ENCODE measurements at regions not wholly inside any gene's neighbourhood (a gene's known extent, or its start where the extent isn't known, plus 50 kb on each side); places are given as distances from the start of the nearest gene placed in this dataset.

GRCh38 chr2:172288603-172289002 lies 138.8 kb upstream of the ITGA6 start:
- no peak for FAIRE-seq
- POLR2A ChIA-PET (ENCODE audit: partially characterized antibody) = interaction anchor here (1.6 kb wide), 1 partner anchor 11 kb away, joined by 6 read pairs; no protein-coding TSS in a partner anchor

More at GRCh38 chr2:172288603-172289002, 138.8 kb upstream of the ITGA6 start:
- no peaks in the 10 kb centered on the region for H3K9me3 ChIP-seq (ENCODE audit: insufficient read depth in 2 of 2, low read depth in 1 of 2, low read length in 1 of 2)
- no peak overlapping the region for H3K27ac ChIP-seq (ENCODE audit: low read depth, low read length)
- no peak overlapping the region for H2BK20ac ChIP-seq (ENCODE audit: low read length)
- no peaks in the 10 kb centered on the region for H3K36me3 ChIP-seq (ENCODE audit: control insufficient read depth in 2 of 4, insufficient read depth in 4 of 4, low read length in 3 of 4)
- no peak overlapping the region for H3K9ac ChIP-seq (replicated peaks in 1 of 4; ENCODE audit: extremely low read depth in 1 of 4, low read depth in 3 of 4, low read length in 3 of 4)
- WGBS, 2 experiments (ENCODE audit: extremely low coverage in 1 of 2, insufficient coverage in 1 of 2, insufficient read length in 1 of 2, insufficient replicate concordance in 2 of 2, low coverage in 1 of 2, low lambda C conversion rate in 2 of 2, missing lambda C conversion rate in 1 of 2) = 68% methylated on average over 1 of the region's 1 CpG; no CpG with 5 or more reads in 1 of the 2 experiments
- no peak for TF ChIP-seq SUZ12 (IDR thresholded peaks at IDR 0.05; ENCODE audit: low read length)
- TF ChIP-seq HDAC6 (IDR thresholded peaks at IDR 0.05; ENCODE audit: low read depth, low read length) = no peak
- TF ChIP-seq MAFK (IDR thresholded peaks at IDR 0.05; ENCODE audit: low read depth, low read length) = no peak
- H3K27me3 ChIP-seq (replicated peaks in 1 of 4; ENCODE audit: control insufficient read depth in 3 of 4, extremely low read depth in 1 of 4, insufficient read depth in 3 of 4, low read length in 3 of 4) = peaks cover 0 to 4% (median 0%) of the 10 kb centered on the region in 4 experiments; a peak in 1 of 7 replicates
- no peak overlapping the region for H3K56ac ChIP-seq (replicated peaks; ENCODE audit: insufficient read length, low read depth, low read length)
- H2BK5ac ChIP-seq (ENCODE audit: low read depth, low read length) = no peak overlapping the region
- H4K91ac ChIP-seq (replicated peaks; ENCODE audit: insufficient read length, low read length) = no peak overlapping the region
- no peaks in the 10 kb centered on the region for H4K20me1 ChIP-seq (replicated peaks in 1 of 2; ENCODE audit: control insufficient read depth in 1 of 2, insufficient read depth in 2 of 2, low read length in 2 of 2)
- no peak overlapping the region for H3K4me3 ChIP-seq (ENCODE audit: extremely low read depth in 1 of 4, insufficient read depth in 2 of 4, low read depth in 3 of 4, low read length in 4 of 4)
- H2BK120ac ChIP-seq (replicated peaks; ENCODE audit: low read depth, low read length) = no peak overlapping the region
- H4K5ac ChIP-seq (ENCODE audit: insufficient read length, low read depth, low read length) = no peak overlapping the region
- H3K23ac ChIP-seq (ENCODE audit: insufficient read length) = no peak overlapping the region
- no peak overlapping the region for H3K14ac ChIP-seq (ENCODE audit: insufficient read length)
- H2AK5ac ChIP-seq (ENCODE audit: low read depth, low read length) = no peak overlapping the region
- no peak overlapping the region for H2BK12ac ChIP-seq (ENCODE audit: low read depth, low read length)
- H3K4me1 ChIP-seq (replicated peaks in 1 of 4; ENCODE audit: control insufficient read depth in 3 of 4, insufficient read depth in 4 of 4, low read length in 3 of 4) = peaks cover 6 to 12% (median 9%) of the 10 kb centered on the region in 4 experiments
- H3K4me2 ChIP-seq (ENCODE audit: insufficient read depth in 1 of 2, low read depth in 2 of 2, low read length in 2 of 2) = no peak overlapping the region
- H3K79me2 ChIP-seq (ENCODE audit: control insufficient read depth in 1 of 2, insufficient read depth in 2 of 2, low read length in 2 of 2) = no peaks in the 10 kb centered on the region
- no peaks in the 10 kb centered on the region for H3K23me2 ChIP-seq (ENCODE audit: low read depth, low read length)
- no peak overlapping the region for H3K4ac ChIP-seq (replicated peaks; ENCODE audit: insufficient read length, low read depth, low read length)
- no peak overlapping the region for H3K18ac ChIP-seq (ENCODE audit: extremely low read depth, low read length)
- no peak for DNase-seq (ENCODE audit: low read depth in 1 of 2, low spot score in 2 of 2)
- CTCF ChIA-PET (ENCODE audit: partially characterized antibody) = interaction anchor here (1.0 to 4.3 kb wide), 4 partner anchors 10 to 176 kb away, joined by 3 to 10 read pairs (median 5); no protein-coding TSS in a partner anchor
- no peak overlapping the region for H4K8ac ChIP-seq (ENCODE audit: extremely low read depth, insufficient read depth, low read length)
- H2AFZ ChIP-seq (ENCODE audit: low read length) = no peak overlapping the region
- no peaks in the 10 kb centered on the region for H3K79me1 ChIP-seq (ENCODE audit: low read depth, low read length)
- H2BK15ac ChIP-seq (ENCODE audit: low read length) = no peak overlapping the region
